ENCODE measurements at regions not wholly inside any gene's neighbourhood (a gene's known extent, or its start where the extent isn't known, plus 50 kb on each side); places are given as distances from the start of the nearest gene placed in this dataset.
A peak's percentile ranks its signal among the peaks of the same experiment; 100 is the strongest.
"Not testable (repeated sequence)": the region's sequence is repeated elsewhere in the genome, so short reads cannot be mapped to it uniquely, and the experiment has no call there.

DNA sequence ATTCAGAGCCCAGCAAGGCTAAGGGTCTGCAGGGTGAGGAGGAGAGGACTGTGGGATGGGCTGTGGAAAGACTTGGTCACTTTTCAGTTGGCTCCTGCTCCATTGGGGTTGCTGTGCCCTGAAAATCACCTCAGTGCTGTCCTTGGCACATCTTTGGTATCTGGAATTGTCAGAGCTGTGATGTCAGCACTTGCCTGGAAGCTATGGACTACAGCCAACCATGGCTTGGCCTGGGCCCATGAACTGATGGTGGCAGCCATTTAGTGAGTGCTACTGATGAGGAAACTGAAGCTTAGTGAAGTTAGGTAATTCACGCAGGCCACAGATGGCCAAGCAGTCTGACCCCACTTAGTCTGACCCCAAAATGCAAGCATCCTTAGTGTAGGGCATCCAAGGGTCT is 121.8 kb upstream of the SERPINE2 start:
- Histone ChIP-seq H3K27ac (ENCODE audit: low read length) (no peak overlapping the region), H3K27me3 (ENCODE audit: control insufficient read depth, insufficient read depth) (no peaks in the 10 kb centered on the region), H3K4me1 (ENCODE audit: control insufficient read depth, insufficient read depth, low read length) (no peaks in the 10 kb centered on the region), H3K9me3 (ENCODE audit: control insufficient read depth, low read length) (no peaks in the 10 kb centered on the region), H3K4me3 (ENCODE audit: low read length) (no peak overlapping the region)
- 63% methylated on average over 1 of the region's 1 CpG for WGBS
- DNase-seq (peak; percentile 77 to 91 (median 88)), ATAC-seq (peak; percentile 66 to 67)
- intact Hi-C loops (cut with DNase I): no loop called here

DNA sequence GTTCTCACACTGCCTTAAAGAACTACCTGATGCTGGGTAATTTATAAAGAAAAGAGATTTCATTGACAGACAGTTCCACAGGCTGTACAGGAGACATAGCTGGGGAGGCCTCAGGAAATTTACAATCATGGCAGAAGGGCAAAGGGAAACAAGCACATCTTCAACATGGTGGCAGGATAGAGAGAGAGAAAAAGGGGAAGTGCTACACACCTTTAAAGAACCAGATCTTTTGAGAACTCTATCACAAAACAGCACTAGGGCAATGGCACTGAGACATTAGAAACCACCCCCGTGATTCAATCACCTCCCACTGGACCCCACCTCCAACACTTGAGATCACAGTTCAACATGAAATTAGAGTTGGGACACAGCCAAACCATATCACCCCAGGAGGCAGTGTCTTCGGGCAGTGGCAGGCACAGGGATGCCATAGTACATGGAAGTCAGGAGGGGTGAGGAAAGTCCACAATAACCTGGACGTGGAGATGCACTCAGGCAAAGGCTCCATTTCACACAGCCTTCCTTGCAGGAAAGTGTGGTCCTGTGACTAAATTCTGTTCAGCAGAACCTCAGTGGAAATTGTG is 120.4 kb upstream of the SERPINE2 start:
- WGBS: 89% methylated on average over 3 of the region's 3 CpGs
- Histone ChIP-seq H3K27me3 (ENCODE audit: control insufficient read depth, insufficient read depth) (no peaks in the 10 kb centered on the region), H3K4me1 (ENCODE audit: control insufficient read depth, insufficient read depth, low read length) (no peaks in the 10 kb centered on the region), H3K27ac (ENCODE audit: low read length) (no peak overlapping the region), H3K4me3 (ENCODE audit: low read length) (no peak overlapping the region), H3K9me3 (ENCODE audit: control insufficient read depth, low read length) (no peaks in the 10 kb centered on the region)
- ATAC-seq (no peak), DNase-seq (no peak)
- intact Hi-C loops (cut with DNase I): no loop called here

DNA sequence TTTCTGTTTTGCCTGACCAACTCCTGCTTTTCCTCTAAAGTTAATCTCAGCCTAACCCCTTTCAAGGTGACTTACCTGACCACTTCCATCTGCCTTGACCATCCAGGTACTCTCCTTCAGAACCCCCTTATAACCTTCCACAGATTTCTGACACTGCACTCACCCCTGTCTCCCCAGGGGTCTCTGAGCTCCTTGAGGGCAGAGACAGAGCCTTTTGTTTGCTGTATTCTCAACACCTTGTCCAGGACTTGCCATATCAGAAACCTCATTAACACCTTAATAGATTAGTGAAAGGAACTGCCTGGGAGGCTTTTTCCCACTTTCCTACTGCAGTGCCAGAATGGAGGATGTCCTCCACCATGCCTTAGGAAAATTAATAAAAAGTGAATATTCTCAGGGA is 119.7 kb upstream of the SERPINE2 start:
- no peaks in the 10 kb centered on the region for H3K9me3 ChIP-seq (ENCODE audit: control insufficient read depth, low read length)
- ATAC-seq (no peak), DNase-seq (no peak)
- H3K4me3 ChIP-seq (ENCODE audit: low read length): no peak overlapping the region
- no peak overlapping the region for H3K27ac ChIP-seq (ENCODE audit: low read length)
- H3K27me3 ChIP-seq (ENCODE audit: control insufficient read depth, insufficient read depth): no peaks in the 10 kb centered on the region
- intact Hi-C loops (cut with DNase I): no loop called here
- H3K4me1 ChIP-seq (ENCODE audit: control insufficient read depth, insufficient read depth, low read length): no peaks in the 10 kb centered on the region

- intact Hi-C loops (cut with DNase I): no loop called here
- H3K4me1 ChIP-seq (ENCODE audit: control insufficient read depth, insufficient read depth, low read length): no peaks in the 10 kb centered on the region
- WGBS: 59% methylated on average over 4 of the region's 4 CpGs
- H3K27ac ChIP-seq (ENCODE audit: low read length): no peak overlapping the region
- no peak for DNase-seq
- H3K9me3 ChIP-seq (ENCODE audit: control insufficient read depth, low read length): no peaks in the 10 kb centered on the region
- H3K4me3 ChIP-seq (ENCODE audit: low read length): no peak overlapping the region
- no peak for ATAC-seq
- H3K27me3 ChIP-seq (ENCODE audit: control insufficient read depth, insufficient read depth): no peaks in the 10 kb centered on the region
Measured at GRCh38 chr2:224158061-224158460, 119.0 kb upstream of the SERPINE2 start.

DNA sequence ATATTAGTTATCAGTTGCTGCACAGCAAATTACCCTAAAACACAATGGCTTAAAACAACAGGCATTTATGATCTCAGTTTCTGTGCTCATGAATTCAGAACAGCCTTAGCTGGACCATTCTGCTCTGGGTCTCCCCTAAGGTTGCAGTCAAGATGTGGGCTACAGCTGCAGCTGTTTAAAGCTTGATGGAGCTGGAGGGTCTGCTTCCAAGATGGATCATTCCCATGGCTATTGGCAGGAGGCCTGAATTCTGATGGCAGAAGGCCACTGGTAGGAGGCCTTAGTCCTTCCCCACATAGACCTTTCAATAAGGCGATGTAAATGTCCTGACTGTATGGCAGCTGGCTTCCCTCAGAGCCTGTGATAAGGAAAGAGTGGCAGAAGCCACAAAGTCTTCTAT is 118.6 kb upstream of the SERPINE2 start:
- ATAC-seq (peak; percentile 17 to 78), DNase-seq (peak in 2 of 3 donors; percentile 63 to 67)
- 65% methylated on average over 1 of the region's 1 CpG for WGBS
- no peak overlapping the region for H3K27ac ChIP-seq (ENCODE audit: low read length)
- no peaks in the 10 kb centered on the region for H3K9me3 ChIP-seq (ENCODE audit: control insufficient read depth, low read length)
- no peaks in the 10 kb centered on the region for H3K27me3 ChIP-seq (ENCODE audit: control insufficient read depth, insufficient read depth)
- H3K4me3 ChIP-seq (ENCODE audit: low read length): no peak overlapping the region
- no peaks in the 10 kb centered on the region for H3K4me1 ChIP-seq (ENCODE audit: control insufficient read depth, insufficient read depth, low read length)
- intact Hi-C loops (cut with DNase I): no loop called here

- ATAC-seq: no peak
- H3K27ac ChIP-seq (ENCODE audit: low read length): no peak overlapping the region
- WGBS: 78% methylated on average over 4 of the region's 4 CpGs
- H3K27me3 ChIP-seq (ENCODE audit: control insufficient read depth, insufficient read depth): no peaks in the 10 kb centered on the region
- no peaks in the 10 kb centered on the region for H3K9me3 ChIP-seq (ENCODE audit: control insufficient read depth, low read length)
- intact Hi-C loops (cut with DNase I): no loop called here
- no peaks in the 10 kb centered on the region for H3K4me1 ChIP-seq (ENCODE audit: control insufficient read depth, insufficient read depth, low read length)
- no peak for DNase-seq
- no peak overlapping the region for H3K4me3 ChIP-seq (ENCODE audit: low read length)
Measured at GRCh38 chr2:224156436-224156835, 117.3 kb upstream of the SERPINE2 start.

GRCh38 chr2:224155896-224156295 is 116.8 kb upstream of the SERPINE2 start:
- H3K4me1 ChIP-seq (ENCODE audit: control insufficient read depth, insufficient read depth, low read length): no peaks in the 10 kb centered on the region
- no peak overlapping the region for H3K27ac ChIP-seq (ENCODE audit: low read length)
- 46% methylated on average over 3 of the region's 3 CpGs for WGBS
- intact Hi-C loops (cut with DNase I): no loop called here
- ATAC-seq (no peak), DNase-seq (no peak)
- no peak overlapping the region for H3K4me3 ChIP-seq (ENCODE audit: low read length)
- no peaks in the 10 kb centered on the region for H3K27me3 ChIP-seq (ENCODE audit: control insufficient read depth, insufficient read depth)
- H3K9me3 ChIP-seq (ENCODE audit: control insufficient read depth, low read length): no peaks in the 10 kb centered on the region

DNA sequence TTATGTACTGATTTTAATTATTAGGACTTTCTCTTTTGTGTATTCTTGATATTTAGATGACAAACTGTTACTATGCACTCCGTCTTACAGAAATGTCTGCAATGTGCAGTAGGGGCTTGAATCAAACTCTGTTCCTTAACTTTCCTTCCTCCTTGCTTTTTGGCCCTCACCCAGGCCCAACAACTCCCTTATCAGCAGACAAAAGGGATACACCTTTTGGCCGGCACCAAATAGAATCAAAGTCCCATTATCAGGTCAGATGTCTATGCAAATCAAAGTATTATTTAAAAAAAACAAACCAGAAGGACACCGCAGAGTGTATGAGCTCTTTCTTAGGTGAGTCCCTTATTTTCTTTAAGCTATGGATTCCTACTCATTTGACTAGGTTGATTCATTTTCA is 116.3 kb upstream of the SERPINE2 start:
- no peak for ATAC-seq
- DNase-seq: no peak

GRCh38 chr2:224151680-224152310 is 112.7 kb upstream of the SERPINE2 start:
- DNase-seq (no peak), ATAC-seq (no peak)
- H3K27me3 ChIP-seq (ENCODE audit: control insufficient read depth, insufficient read depth): no peaks in the 10 kb centered on the region
- H3K4me1 ChIP-seq (ENCODE audit: control insufficient read depth, insufficient read depth, low read length): no peaks in the 10 kb centered on the region
- 93% methylated on average over 9 of the region's 9 CpGs for WGBS
- no peaks in the 10 kb centered on the region for H3K9me3 ChIP-seq (ENCODE audit: control insufficient read depth, low read length)
- H3K4me3 ChIP-seq (ENCODE audit: low read length): no peak overlapping the region
- intact Hi-C loops (cut with DNase I): no loop called here
- H3K27ac ChIP-seq (ENCODE audit: low read length): no peak overlapping the region

More for the DNA sequence above, 116.3 kb upstream of the SERPINE2 start:
- WGBS: 73% methylated on average over 3 of the region's 3 CpGs
- H3K27me3 ChIP-seq (ENCODE audit: control insufficient read depth, insufficient read depth): no peaks in the 10 kb centered on the region
- no peaks in the 10 kb centered on the region for H3K9me3 ChIP-seq (ENCODE audit: control insufficient read depth, low read length)
- no peak overlapping the region for H3K4me3 ChIP-seq (ENCODE audit: low read length)
- intact Hi-C loops (cut with DNase I): no loop called here
- H3K27ac ChIP-seq (ENCODE audit: low read length): no peak overlapping the region
- H3K4me1 ChIP-seq (ENCODE audit: control insufficient read depth, insufficient read depth, low read length): no peaks in the 10 kb centered on the region

DNA sequence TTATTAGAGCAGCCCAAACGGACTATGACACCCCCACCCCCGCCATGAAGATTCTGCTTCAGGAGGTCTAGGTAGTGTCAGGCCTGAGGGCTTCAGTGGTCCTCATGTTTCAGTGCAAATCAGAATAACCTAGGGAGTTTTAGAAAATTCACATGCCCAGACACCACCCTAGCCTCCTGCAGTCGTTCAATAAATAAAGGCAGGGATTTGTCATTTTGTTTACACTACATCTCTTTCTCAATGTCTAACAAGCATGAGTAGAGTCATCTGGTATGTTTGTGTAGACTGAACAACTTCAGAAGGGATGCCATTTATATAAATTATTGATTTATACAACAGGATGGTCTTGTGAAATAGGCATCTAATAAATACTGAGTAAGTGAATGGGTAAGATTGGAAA is 112.1 kb upstream of the SERPINE2 start:
- Histone ChIP-seq H3K9me3 (ENCODE audit: control insufficient read depth, low read length) (no peaks in the 10 kb centered on the region), H3K4me1 (ENCODE audit: control insufficient read depth, insufficient read depth, low read length) (no peaks in the 10 kb centered on the region), H3K27ac (ENCODE audit: low read length) (no peak overlapping the region), H3K4me3 (ENCODE audit: low read length) (no peak overlapping the region), H3K27me3 (ENCODE audit: control insufficient read depth, insufficient read depth) (no peaks in the 10 kb centered on the region)
- intact Hi-C loops (cut with DNase I): no loop called here
- WGBS: 87% methylated on average over 3 of the region's 3 CpGs
- no peak for ATAC-seq
- no peak for DNase-seq

DNA sequence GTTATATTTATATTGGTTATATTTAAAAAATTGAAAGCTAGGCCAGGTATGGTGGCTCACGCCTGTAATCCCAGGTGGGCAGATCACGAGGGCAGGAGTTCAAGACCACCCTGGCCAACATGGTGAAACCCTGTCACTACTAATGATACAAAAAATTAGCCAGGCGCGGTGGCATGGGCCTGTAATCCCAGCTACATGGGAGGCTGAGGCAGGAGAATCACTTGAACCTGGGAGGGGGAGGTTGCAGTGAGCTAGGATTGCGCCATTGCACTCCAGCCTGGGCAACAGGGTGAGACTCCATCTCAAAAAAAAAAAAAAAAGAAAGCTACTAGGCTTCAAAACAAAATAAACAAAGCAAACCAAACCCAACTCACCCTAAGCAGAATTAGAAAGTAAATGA is 109.0 kb upstream of the SERPINE2 start:
- DNase-seq; H3K27ac ChIP-seq (ENCODE audit: low read length); H3K4me3 ChIP-seq (ENCODE audit: low read length); H3K9me3 ChIP-seq (ENCODE audit: control insufficient read depth, low read length); H3K4me1 ChIP-seq (ENCODE audit: control insufficient read depth, insufficient read depth, low read length); ATAC-seq; intact Hi-C loops (cut with DNase I); H3K27me3 ChIP-seq (ENCODE audit: control insufficient read depth, insufficient read depth): not testable (repeated sequence)
- WGBS: 93% methylated on average over 5 of the region's 5 CpGs

- Histone ChIP-seq H3K4me1 (ENCODE audit: control insufficient read depth, insufficient read depth, low read length) (no peaks in the 10 kb centered on the region), H3K4me3 (ENCODE audit: low read length) (no peak overlapping the region), H3K9me3 (ENCODE audit: control insufficient read depth, low read length) (no peaks in the 10 kb centered on the region), H3K27ac (ENCODE audit: low read length) (no peak overlapping the region), H3K27me3 (ENCODE audit: control insufficient read depth, insufficient read depth) (no peaks in the 10 kb centered on the region)
- intact Hi-C loops (cut with DNase I): no loop called here
- 95% methylated on average over 4 of the region's 4 CpGs for WGBS
- ATAC-seq: no peak
- DNase-seq: no peak
Measured at GRCh38 chr2:224147174-224147573, 108.1 kb upstream of the SERPINE2 start.
